Inflammatory macrophage treated with lipopolysaccharide for 4 hours (primary cell): ENCODE measurements at regions not wholly inside any gene's neighbourhood (a gene's known extent, or its start where the extent isn't known, plus 50 kb on each side); places are given as distances from the start of the nearest gene placed in this dataset.

Source experiments
- DNase-seq: peaks from one replicate; pipeline ENCODE4 v3.0.0-alpha.2; 2020

GRCh38 chr6:25013246-25013645 is 77.5 kb upstream of the RIPOR2 start:
- DNase-seq: no peak

DNA sequence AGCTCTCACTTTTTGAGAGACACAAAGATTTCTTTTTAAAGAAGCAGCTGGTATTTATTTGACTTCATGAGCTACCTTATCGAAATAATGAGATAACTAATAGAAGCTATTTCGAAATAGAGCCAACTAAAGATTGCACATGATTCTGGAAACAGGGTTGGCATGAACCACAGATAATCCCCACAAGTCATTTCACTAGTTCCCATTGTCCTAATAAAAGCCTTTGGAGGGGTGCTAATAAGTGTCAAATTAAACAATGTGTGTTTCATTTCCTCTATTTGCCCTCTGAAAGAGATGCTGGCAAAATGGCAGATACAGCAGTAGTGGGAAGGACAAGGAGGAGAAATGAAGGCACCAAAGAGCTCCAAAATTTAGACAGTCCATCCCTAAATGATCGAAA is 78.6 kb upstream of the RIPOR2 start:
- peak; percentile 48 for DNase-seq

- no peak for DNase-seq
These were observed 79.2 kb upstream of the RIPOR2 start for GRCh38 chr6:25014791-25015560.

DNA sequence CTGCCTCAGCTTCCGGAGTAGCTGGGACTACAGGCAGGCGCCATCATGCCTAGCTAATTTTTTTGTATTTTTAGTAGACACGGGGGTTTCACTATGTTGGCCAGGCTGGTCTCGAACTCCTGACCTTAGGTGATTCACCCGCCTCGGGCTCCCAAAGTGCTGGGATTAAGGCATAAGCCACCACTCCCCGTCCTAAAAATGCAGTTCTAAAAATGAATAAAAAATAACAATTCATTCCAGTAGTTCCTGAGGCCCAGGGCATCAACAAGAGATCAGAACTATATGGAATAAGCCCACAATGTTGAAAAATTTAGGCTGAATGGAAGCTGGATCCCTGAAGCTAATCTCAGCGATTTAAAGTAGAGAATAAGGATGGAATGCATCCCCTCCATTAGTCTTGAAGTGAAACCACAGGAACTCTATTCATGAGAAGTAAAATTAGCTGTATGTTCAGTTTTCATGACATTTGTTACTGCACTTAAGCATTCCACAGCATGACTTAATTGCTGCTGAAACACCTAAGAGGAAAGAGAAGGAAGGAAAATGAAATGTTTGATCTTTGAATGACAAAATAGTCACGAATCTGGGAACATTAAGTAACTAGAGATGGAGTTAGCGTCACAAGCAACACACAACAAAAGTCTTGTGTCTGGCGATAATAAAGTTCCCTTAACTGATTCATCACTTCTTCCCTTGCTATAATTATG is 80.4 kb upstream of the RIPOR2 start:
- DNase-seq: peak; percentile 77

- no peak for DNase-seq
These were observed 81.7 kb upstream of the RIPOR2 start for GRCh38 chr6:25017486-25017885.

GRCh38 chr6:25017932-25018567 is 82.3 kb upstream of the RIPOR2 start:
- peak; percentile 85 for DNase-seq

- no peak for DNase-seq
These were observed 82.8 kb upstream of the RIPOR2 start for GRCh38 chr6:25018568-25018954.

DNA sequence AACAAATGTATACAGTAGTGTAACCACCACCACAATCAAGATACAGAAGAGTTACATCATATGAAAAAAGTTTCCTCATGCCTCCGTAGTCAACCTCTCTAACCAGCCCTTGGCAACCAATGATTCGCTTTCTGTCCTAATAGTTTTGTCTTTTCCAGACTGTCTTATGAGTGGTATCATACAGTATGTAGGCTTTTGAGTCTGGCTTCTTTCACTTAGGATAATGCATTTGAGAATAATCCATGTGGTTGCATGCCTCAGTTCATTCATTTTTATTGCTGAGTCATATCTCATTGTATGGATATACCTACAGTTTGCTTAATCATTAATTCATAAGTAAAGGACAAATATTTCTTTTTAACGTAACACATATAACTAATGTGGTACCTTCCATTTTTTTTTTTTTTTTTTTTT is 86.4 kb upstream of the RIPOR2 start:
- peak; percentile 78 for DNase-seq

- no peak for DNase-seq
These were observed 88.0 kb upstream of the RIPOR2 start for GRCh38 chr6:25023781-25024180.

DNA sequence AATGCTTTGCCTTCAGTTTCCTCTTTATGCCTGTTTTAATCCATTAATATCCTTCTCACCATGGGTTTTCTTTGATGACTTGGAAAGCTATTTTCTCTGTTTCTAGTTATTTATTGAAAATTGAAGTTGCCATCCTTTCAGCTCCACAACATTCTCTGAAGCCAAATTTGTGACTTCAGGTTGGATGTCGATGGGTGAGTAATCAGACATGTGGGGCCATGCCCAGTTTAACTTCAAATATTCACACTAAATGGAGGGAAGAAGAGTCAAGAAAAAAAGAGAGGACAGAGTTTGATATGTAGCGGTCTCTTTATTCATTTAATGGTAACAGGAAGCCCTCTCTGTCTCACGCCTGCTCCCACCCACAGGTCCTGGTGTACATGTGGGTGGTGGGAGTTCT is 89.1 kb upstream of the RIPOR2 start:
- DNase-seq: no peak

GRCh38 chr6:25025248-25025918 is 89.6 kb upstream of the RIPOR2 start:
- DNase-seq: no peak

- no peak for DNase-seq
These were observed 90.2 kb upstream of the RIPOR2 start for GRCh38 chr6:25025919-25026301.

- DNase-seq: no peak
These were observed 91.0 kb upstream of the RIPOR2 start for GRCh38 chr6:25026723-25027122.

DNA sequence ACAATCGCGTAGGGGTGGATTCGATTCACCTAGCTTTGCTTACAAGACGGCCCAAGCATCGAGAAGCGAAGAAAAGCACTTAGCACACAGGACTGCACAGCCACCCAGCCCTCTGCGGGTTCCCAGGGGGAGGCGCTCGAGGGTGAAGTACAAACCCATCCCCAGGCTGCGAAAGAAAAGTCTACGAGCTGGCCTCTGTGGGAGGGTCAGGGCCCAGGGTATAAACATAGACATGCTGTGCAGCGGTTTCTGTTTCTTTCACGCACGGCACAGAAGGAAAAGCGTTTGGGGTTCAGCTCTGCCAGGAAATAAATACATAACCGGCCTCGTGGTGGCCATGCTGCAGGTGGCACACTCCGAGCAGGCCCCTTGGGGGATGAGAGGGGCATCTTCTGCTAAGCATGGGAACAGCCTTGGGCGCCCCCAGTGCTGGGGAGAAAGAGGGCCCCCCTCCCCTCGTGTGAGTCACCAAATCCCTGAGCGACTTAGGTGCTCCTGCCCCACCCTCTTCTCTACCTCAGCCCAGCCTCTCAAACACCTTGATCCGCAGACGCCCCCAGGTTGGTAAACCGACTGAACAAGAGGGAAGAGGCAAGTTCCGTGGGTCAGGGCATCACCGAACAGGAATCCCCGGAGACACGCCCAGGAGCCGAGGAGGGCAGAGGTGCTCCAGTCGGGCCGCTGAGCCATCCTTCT is 91.6 kb upstream of the RIPOR2 start:
- no peak for DNase-seq

GRCh38 chr6:25028328-25028727 is 92.6 kb upstream of the RIPOR2 start:
- DNase-seq: no peak

GRCh38 chr6:25032934-25033333 is 97.2 kb upstream of the RIPOR2 start:
- DNase-seq: no peak

DNA sequence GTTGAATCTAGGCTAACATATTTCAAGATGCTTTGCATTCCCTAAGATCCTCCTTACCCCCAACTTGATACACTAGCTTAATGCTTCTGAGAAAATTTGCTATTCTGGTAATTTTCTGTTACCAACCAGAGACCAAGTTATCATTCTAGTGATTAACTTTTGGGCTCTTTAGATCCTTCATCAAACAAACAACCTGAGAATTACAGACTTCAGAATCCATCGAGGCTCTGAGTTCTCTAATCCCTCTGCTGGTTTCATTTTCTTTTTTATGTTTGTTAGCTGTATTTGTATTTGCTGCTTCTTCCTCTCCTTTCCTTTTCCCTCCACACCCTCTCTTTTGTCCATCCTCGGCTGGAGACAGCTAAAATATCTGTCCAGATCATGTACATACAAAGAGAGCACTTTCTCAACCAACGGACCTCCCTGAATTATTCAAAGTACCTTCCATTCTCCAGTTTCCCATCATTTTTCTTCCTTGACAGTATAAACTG is 98.7 kb upstream of the RIPOR2 start:
- peak; percentile 59 for DNase-seq

DNA sequence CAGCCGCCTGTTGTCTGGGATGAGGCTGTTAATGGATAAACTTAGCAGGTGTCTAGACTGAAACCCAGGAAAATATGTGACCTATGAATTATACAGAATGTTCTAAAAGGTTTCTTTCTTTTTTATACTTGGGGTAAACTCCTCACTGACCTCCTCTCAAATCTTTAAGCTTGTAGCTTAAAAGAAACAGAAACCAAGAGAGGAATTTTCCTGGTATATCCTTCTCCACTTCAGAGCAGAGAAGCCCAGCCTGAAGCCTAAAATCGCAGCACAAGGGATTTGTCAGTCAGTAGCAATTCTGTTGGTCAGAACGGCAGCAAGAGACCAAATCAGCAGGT is 99.4 kb upstream of the RIPOR2 start:
- DNase-seq: peak; percentile 51

- DNase-seq: peak; percentile 75
These were observed 100.0 kb upstream of the RIPOR2 start for GRCh38 chr6:25035512-25036435.

- DNase-seq: no peak
These were observed 100.7 kb upstream of the RIPOR2 start for GRCh38 chr6:25036461-25036860.

GRCh38 chr6:25038300-25038699 is 102.5 kb upstream of the RIPOR2 start:
- no peak for DNase-seq

DNA sequence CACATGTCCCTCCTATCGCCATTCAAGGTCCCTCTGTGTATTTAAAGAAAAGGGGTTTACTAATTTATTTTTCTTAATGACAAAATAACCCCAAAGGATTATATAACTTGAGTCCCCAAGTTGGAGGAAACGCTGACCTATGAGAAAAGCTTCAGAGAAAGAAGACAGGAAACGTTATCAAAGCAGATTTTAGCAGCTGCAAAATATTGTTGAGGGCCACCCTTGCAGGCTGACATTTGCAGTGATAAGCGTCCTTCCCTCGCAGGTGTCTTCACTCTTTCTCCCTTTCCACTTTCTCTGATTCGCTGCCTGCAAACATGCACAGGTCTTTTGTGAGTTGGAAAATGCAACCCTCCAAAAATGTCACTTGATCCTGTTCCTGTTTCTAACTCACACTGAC is 103.2 kb upstream of the RIPOR2 start:
- no peak for DNase-seq
